ENCODE measurements at regions not wholly inside any gene's neighbourhood (a gene's known extent, or its start where the extent isn't known, plus 50 kb on each side); places are given as distances from the start of the nearest gene placed in this dataset.

DNA sequence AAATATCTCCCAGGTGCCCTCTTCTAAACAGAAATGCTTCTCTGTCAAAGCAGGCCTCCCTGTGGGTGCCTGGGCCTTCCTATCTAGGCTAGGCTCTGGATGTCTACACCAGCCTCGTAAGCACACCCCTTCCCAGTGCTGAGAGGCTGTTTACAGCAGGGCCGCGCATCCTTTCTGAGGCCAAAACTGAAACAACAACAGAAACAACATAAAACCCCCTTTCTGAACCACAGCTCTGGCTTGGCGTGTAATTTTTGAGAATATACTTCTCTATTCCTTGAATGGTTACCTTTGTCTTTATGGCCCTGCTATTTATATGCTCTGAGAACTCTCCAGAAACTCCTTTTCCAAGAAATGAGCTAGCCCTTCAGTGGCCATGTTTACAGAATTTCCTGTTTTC lies 118.4 kb downstream of the BCL2L11 start:
- Histone ChIP-seq H3K4me3 (ENCODE audit: low read depth in 2 of 2, low read length in 2 of 2) (no peak overlapping the region), H3K27me3 (ENCODE audit: control insufficient read depth, insufficient read depth, low read length) (no peaks in the 10 kb centered on the region), H3K27ac (ENCODE audit: low read length) (no peak overlapping the region), H3K4me1 (ENCODE audit: control insufficient read depth, insufficient read depth, low read length) (no peaks in the 10 kb centered on the region), H3K36me3 (ENCODE audit: control insufficient read depth, insufficient read depth, low read length) (no peaks in the 10 kb centered on the region), H3K9me3 (ENCODE audit: control insufficient read depth, insufficient read depth, low read depth, low read length) (no peaks in the 10 kb centered on the region)
- CTCF ChIA-PET, result no interaction called here
- TF ChIP-seq, protein P1, sequence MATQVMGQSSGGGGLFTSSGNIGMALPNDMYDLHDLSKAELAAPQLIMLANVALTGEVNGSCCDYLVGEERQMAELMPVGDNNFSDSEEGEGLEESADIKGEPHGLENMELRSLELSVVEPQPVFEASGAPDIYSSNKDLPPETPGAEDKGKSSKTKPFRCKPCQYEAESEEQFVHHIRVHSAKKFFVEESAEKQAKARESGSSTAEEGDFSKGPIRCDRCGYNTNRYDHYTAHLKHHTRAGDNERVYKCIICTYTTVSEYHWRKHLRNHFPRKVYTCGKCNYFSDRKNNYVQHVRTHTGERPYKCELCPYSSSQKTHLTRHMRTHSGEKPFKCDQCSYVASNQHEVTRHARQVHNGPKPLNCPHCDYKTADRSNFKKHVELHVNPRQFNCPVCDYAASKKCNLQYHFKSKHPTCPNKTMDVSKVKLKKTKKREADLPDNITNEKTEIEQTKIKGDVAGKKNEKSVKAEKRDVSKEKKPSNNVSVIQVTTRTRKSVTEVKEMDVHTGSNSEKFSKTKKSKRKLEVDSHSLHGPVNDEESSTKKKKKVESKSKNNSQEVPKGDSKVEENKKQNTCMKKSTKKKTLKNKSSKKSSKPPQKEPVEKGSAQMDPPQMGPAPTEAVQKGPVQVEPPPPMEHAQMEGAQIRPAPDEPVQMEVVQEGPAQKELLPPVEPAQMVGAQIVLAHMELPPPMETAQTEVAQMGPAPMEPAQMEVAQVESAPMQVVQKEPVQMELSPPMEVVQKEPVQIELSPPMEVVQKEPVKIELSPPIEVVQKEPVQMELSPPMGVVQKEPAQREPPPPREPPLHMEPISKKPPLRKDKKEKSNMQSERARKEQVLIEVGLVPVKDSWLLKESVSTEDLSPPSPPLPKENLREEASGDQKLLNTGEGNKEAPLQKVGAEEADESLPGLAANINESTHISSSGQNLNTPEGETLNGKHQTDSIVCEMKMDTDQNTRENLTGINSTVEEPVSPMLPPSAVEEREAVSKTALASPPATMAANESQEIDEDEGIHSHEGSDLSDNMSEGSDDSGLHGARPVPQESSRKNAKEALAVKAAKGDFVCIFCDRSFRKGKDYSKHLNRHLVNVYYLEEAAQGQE (IDR thresholded peaks at IDR 0.05; ENCODE audit: insufficient read depth in 1 of 2, low read depth in 2 of 2, low read length in 1 of 2), result no peak
- no peak for TF ChIP-seq TCF7L2 (IDR thresholded peaks at IDR 0.05; ENCODE audit: low read depth, low read length)
- intact Hi-C loops (cut with micrococcal nuclease; ENCODE audit: unreplicated experiment) (no loop called here), in situ Hi-C loops (cut with HindIII; ENCODE audit: low pct_unique_long_range_greater_than_20kb, low sequenced_read_pairs) (no loop called here)
- no TSS peak for BruUV-seq (replicated peaks)
- ATAC-seq (no peak), DNase-seq (ENCODE audit: low read depth, low spot score) (no peak)
- POLR2A ChIA-PET, result no interaction called here

DNA sequence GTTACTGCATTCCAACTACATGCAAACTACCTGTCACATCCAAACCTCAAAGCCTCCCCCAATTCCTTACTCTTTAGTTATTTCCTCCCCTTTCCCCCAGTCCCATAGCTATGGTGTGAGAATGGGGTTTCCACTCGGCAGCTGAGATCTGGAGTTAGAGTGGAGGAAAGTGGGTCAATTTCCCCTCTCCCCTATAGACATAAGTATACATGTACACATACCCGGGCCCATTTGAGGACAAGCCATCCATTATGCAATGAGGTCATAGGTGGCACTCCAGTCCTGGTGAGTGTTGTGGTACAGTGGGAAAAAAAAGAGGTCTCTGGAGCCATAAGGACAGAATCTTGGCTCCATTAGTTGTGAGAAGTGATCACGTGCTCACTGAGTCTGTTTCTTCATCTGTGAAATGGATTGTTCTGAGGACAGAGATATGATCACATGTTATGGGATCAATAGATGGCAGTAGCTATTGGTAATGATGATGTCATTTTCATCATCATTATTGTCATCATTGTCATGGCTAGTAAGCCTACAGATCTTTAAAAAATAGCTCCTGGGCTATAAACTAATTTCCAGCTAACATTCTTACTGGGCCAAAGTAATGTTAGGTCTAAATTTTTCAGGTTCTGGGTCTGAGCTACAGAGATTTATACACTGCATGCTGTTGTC lies 119.0 kb downstream of the BCL2L11 start:
- ATAC-seq, result no peak
- DNase-seq (ENCODE audit: low read depth, low spot score), result no peak
- no peak overlapping the region for H3K27ac ChIP-seq (ENCODE audit: low read length)
- ChIA-PET CTCF (no interaction called here), POLR2A (no interaction called here)
- H3K4me3 ChIP-seq (ENCODE audit: low read depth in 2 of 2, low read length in 2 of 2), result no peak overlapping the region
- no peaks in the 10 kb centered on the region for H3K27me3 ChIP-seq (ENCODE audit: control insufficient read depth, insufficient read depth, low read length)
- H3K36me3 ChIP-seq (ENCODE audit: control insufficient read depth, insufficient read depth, low read length), result no peaks in the 10 kb centered on the region
- TF ChIP-seq TCF7L2 (IDR thresholded peaks at IDR 0.05; ENCODE audit: low read depth, low read length) (no peak), POLR2AphosphoS5 (IDR thresholded peaks at IDR 0.05; ENCODE audit: low read depth, low read length) (no peak), SIN3A (IDR thresholded peaks at IDR 0.05; ENCODE audit: borderline replicate concordance, insufficient read depth, low read depth, low read length) (no peak)
- TF ChIP-seq, protein P1 (IDR thresholded peaks at IDR 0.05; ENCODE audit: insufficient read depth in 1 of 2, low read depth in 2 of 2, low read length in 1 of 2), result no peak
- TF ChIP-seq, protein P2, sequence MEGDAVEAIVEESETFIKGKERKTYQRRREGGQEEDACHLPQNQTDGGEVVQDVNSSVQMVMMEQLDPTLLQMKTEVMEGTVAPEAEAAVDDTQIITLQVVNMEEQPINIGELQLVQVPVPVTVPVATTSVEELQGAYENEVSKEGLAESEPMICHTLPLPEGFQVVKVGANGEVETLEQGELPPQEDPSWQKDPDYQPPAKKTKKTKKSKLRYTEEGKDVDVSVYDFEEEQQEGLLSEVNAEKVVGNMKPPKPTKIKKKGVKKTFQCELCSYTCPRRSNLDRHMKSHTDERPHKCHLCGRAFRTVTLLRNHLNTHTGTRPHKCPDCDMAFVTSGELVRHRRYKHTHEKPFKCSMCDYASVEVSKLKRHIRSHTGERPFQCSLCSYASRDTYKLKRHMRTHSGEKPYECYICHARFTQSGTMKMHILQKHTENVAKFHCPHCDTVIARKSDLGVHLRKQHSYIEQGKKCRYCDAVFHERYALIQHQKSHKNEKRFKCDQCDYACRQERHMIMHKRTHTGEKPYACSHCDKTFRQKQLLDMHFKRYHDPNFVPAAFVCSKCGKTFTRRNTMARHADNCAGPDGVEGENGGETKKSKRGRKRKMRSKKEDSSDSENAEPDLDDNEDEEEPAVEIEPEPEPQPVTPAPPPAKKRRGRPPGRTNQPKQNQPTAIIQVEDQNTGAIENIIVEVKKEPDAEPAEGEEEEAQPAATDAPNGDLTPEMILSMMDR (IDR thresholded peaks at IDR 0.05), result no peak
- no peaks in the 10 kb centered on the region for H3K4me1 ChIP-seq (ENCODE audit: control insufficient read depth, insufficient read depth, low read length)
- BruUV-seq (replicated peaks), result no TSS peak
- no peaks in the 10 kb centered on the region for H3K9me3 ChIP-seq (ENCODE audit: control insufficient read depth, insufficient read depth, low read depth, low read length)
- in situ Hi-C loops (cut with HindIII; ENCODE audit: low pct_unique_long_range_greater_than_20kb, low sequenced_read_pairs), result no loop called here
- intact Hi-C loops (cut with micrococcal nuclease; ENCODE audit: unreplicated experiment), result no loop called here
